ENCODE measurements at regions not wholly inside any gene's neighbourhood (a gene's known extent, or its start where the extent isn't known, plus 50 kb on each side); places are given as distances from the start of the nearest gene placed in this dataset.

DNA sequence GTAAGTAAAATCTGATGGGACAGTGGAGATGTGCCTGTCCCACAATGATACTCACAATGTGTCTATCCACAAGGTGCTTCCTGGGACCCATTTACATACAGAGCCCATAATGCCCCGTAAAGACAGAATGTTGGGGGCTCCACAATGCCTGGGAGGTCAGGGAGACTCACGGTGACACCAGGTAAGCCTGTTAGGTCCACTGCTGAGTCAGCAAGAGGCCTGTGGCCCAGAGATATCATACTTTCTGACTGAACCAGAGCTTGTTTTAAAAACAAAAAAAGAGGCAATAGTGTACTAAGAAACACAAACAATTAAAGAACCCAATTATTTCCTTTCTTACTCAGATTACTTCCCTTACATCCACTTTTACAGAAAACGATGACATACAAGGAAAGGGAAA, 771.1 kb upstream of the ID2 start:
- WGBS (ENCODE audit: missing lambda C conversion rate): 28% methylated on average over 3 of the region's 3 CpGs
- Histone ChIP-seq H3K4me3 (no peak overlapping the region), H3K27ac (no peak overlapping the region), H3K9me3 (no peaks in the 10 kb centered on the region), H3K4me2 (no peak overlapping the region), H3K4me1 (no peaks in the 10 kb centered on the region)
- FAIRE-seq (no peak), ATAC-seq (no peak), DNase-seq (ENCODE audit: low read depth in 1 of 2, low spot score in 1 of 2) (no peak)
- CTCF ChIA-PET: no interaction called here
- POLR2A ChIA-PET: no interaction called here
- TF ChIP-seq MAFK (IDR thresholded peaks at IDR 0.05; ENCODE audit: partially characterized antibody): peak; percentile 65
- TF ChIP-seq, protein P1, sequence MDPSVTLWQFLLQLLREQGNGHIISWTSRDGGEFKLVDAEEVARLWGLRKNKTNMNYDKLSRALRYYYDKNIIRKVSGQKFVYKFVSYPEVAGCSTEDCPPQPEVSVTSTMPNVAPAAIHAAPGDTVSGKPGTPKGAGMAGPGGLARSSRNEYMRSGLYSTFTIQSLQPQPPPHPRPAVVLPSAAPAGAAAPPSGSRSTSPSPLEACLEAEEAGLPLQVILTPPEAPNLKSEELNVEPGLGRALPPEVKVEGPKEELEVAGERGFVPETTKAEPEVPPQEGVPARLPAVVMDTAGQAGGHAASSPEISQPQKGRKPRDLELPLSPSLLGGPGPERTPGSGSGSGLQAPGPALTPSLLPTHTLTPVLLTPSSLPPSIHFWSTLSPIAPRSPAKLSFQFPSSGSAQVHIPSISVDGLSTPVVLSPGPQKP (IDR thresholded peaks at IDR 0.05; ENCODE audit: low read depth, low read length): no peak
- TF ChIP-seq POLR2AphosphoS2 (conservative IDR thresholded peaks at IDR 0.05; ENCODE audit: low read length): no peak

GRCh38 chr2:7911196-7911595, 770.7 kb upstream of the ID2 start:
- H3K4me1 ChIP-seq: no peaks in the 10 kb centered on the region
- no peak for FAIRE-seq
- H3K4me3 ChIP-seq: no peak overlapping the region
- 73% methylated on average over 2 of the region's 2 CpGs for WGBS (ENCODE audit: missing lambda C conversion rate)
- ChIA-PET POLR2A (no interaction called here), CTCF (no interaction called here)
- no peak for DNase-seq (ENCODE audit: low read depth in 1 of 2, low spot score in 1 of 2)
- TF ChIP-seq, protein P2, sequence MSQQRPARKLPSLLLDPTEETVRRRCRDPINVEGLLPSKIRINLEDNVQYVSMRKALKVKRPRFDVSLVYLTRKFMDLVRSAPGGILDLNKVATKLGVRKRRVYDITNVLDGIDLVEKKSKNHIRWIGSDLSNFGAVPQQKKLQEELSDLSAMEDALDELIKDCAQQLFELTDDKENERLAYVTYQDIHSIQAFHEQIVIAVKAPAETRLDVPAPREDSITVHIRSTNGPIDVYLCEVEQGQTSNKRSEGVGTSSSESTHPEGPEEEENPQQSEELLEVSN (IDR thresholded peaks at IDR 0.05; ENCODE audit: borderline replicate concordance, low read depth): no peak
- TF ChIP-seq REST (IDR thresholded peaks at IDR 0.05) (no peak), PHF8 (IDR thresholded peaks at IDR 0.05; ENCODE audit: borderline replicate concordance, low read depth) (no peak), MYC (IDR thresholded peaks at IDR 0.05; ENCODE audit: borderline replicate concordance, low read length) (no peak), CEBPB (IDR thresholded peaks at IDR 0.05) (peak; percentile 66 to 74; a peak in 3 of 4 replicates)
- TF ChIP-seq, protein P1 (IDR thresholded peaks at IDR 0.05; ENCODE audit: low read depth, low read length): no peak
- no peak overlapping the region for H3K4me2 ChIP-seq
- H3K27ac ChIP-seq: no peak overlapping the region
- no peak for ATAC-seq
- H3K9me3 ChIP-seq: no peaks in the 10 kb centered on the region

- ChIA-PET CTCF (no interaction called here), POLR2A (no interaction called here)
Observed at GRCh38 chr2:7913974-7914373, 767.9 kb upstream of the ID2 start.

More at GRCh38 chr2:7913974-7914373, 767.9 kb upstream of the ID2 start:
- no peaks in the 10 kb centered on the region for H3K9me3 ChIP-seq
- no peaks in the 10 kb centered on the region for H3K4me1 ChIP-seq
- no peak overlapping the region for H3K4me3 ChIP-seq
- no peak overlapping the region for H3K27ac ChIP-seq
- no peak for FAIRE-seq
- no peak overlapping the region for H3K4me2 ChIP-seq
- WGBS (ENCODE audit: missing lambda C conversion rate): 66% methylated on average over 10 of the region's 10 CpGs
- TF ChIP-seq, protein P1 (IDR thresholded peaks at IDR 0.05; ENCODE audit: low read depth, low read length): no peak
- TF ChIP-seq CBX2 (IDR thresholded peaks at IDR 0.05; ENCODE audit: borderline replicate concordance, low read depth) (no peak), ESRRA (IDR thresholded peaks at IDR 0.05; ENCODE audit: borderline replicate concordance, low read length) (no peak), BHLHE40 (IDR thresholded peaks at IDR 0.05; ENCODE audit: low read depth, low read length) (no peak), CBX8 (IDR thresholded peaks at IDR 0.05) (no peak), EP300 (IDR thresholded peaks at IDR 0.05) (no peak), MAZ (IDR thresholded peaks at IDR 0.05; ENCODE audit: borderline replicate concordance, low read depth, low read length) (no peak), SREBF2 (IDR thresholded peaks at IDR 0.05) (no peak), EHMT2 (IDR thresholded peaks at IDR 0.05; ENCODE audit: low read depth) (no peak)
- TF ChIP-seq, protein P2 (IDR thresholded peaks at IDR 0.05; ENCODE audit: borderline replicate concordance, low read depth): no peak
- DNase-seq (ENCODE audit: low read depth in 1 of 2, low spot score in 1 of 2): no peak
- no peak for ATAC-seq
